B cell (primary cell): ENCODE measurements at regions not wholly inside any gene's neighbourhood (a gene's known extent, or its start where the extent isn't known, plus 50 kb on each side); places are given as distances from the start of the nearest gene placed in this dataset.

Source experiments
- EZH2 ChIP-seq: IDR thresholded peaks from 2 replicates; pipeline ENCODE4 v1.6.1; 2012; ENCODE audit warnings: borderline replicate concordance, low read depth, mild to moderate bottlenecking, moderate library complexity, low read length; ENCODE audit not compliant: insufficient read depth, poor library complexity, severe bottlenecking
- TF ChIP-seq, protein P1 (sequence below): fragments of 200-600 bp; IDR thresholded peaks from one replicate; pipeline ENCODE4 v1.8.0; 2022; ENCODE audit warnings: antibody characterized with exemption, mild to moderate bottlenecking

DNA sequence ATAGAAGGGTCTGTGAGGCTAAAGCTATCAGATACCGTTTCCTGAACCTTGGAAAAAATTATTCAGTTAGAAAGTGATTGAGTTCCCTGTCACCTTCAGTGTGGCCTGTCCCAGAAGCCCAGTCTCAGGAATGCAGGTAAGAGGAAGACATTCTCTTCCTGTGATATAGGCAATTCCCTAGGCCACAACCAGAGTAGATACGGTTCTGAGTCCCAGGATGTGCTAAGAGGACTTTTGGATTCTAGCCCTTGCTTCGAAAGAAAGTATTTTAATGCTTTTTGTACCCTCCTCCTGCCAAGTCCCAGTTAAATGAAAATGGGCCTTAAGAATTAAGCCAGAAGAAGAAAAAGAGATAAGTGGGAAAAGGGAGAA is 313.5 kb upstream of the PLXNA2 start:
- TF ChIP-seq, protein P1, sequence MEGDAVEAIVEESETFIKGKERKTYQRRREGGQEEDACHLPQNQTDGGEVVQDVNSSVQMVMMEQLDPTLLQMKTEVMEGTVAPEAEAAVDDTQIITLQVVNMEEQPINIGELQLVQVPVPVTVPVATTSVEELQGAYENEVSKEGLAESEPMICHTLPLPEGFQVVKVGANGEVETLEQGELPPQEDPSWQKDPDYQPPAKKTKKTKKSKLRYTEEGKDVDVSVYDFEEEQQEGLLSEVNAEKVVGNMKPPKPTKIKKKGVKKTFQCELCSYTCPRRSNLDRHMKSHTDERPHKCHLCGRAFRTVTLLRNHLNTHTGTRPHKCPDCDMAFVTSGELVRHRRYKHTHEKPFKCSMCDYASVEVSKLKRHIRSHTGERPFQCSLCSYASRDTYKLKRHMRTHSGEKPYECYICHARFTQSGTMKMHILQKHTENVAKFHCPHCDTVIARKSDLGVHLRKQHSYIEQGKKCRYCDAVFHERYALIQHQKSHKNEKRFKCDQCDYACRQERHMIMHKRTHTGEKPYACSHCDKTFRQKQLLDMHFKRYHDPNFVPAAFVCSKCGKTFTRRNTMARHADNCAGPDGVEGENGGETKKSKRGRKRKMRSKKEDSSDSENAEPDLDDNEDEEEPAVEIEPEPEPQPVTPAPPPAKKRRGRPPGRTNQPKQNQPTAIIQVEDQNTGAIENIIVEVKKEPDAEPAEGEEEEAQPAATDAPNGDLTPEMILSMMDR, result no peak
- no peak for TF ChIP-seq EZH2
